Nucleus accumbens (tissue), 56 donors: ENCODE measurements at regions not wholly inside any gene's neighbourhood (a gene's known extent, or its start where the extent isn't known, plus 50 kb on each side); places are given as distances from the start of the nearest gene placed in this dataset.

Experiments used
- DNase-seq, 56 donors: peaks; one replicate each; lab custom pipeline; 2025; lab: John Stamatoyannopoulos, UW

DNA sequence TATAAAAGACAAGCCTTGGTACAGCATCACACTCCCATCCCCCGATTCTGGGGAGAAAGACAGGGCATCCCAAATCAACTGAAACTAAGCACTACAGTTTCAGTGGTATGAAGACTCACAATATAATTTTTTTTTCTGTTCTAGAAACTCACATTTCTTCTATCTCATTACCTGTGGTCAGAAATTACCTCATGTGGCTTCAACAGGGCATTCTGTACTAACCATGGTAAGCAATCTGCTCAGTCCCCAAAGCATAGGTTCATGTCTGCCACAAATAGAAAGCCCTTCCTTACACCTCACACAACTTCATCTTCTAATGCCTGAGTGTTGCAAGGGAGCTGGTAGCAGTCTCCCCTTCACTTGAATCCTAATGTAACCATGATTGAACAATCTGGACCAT lies 147.4 kb upstream of the POU2AF2 start:
- DNase-seq, result no peak

DNA sequence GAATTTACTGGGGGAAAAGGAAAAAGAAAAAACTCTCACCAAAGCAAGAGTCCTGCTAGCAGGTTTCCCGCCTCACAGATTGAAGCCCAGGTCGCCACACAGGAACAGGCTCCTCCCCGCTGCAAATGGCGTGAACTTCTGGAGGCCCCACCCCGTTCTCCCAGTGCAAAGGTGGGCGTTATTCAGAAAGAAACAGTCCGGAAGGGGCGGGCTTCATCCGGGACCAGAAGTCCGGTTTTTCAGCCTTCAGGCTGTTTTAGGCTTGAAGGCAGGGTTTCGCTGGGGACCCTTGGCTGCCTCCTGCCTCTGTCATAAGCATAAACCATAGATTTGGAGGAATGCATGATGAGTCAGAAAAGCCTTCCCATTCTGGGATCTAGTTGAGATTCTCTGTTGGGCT lies 148.3 kb upstream of the POU2AF2 start:
- no peak for DNase-seq

DNA sequence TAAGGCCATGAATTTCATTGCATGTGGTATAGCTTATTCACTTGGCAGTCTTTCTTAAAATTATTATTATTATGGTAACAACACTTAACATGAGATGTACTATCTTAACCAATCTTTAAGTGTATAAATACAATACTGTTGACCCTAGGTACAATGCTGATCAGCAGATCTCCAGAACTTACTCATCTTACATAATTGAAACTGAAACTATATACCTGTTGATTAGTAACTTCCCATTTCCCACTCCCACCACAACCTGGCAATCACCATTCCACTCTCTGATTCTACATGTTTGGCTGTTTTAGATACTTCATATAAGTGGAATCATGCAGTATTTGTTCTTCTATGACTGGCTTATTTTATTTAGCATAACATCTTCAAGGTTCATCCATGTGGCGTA lies 150.2 kb upstream of the POU2AF2 start:
- DNase-seq, result no peak

DNA sequence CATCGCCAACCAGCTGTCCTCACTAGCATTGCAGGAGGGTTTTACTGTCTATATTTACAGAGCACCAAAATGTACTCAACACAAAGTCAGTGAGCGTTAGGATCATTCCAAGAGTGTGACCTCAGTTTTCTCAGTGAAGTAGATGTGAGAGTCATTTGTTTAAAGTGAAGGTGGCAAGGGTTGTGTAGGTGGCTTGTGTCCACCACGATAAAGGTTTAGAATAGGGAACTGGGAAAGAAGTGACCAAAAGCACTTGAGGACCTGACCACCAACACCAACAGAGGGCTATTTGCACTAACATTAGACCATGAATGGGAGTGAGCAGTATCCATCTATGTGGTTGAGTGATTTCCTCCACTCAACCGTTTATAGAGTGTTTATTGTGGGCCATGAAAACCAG lies 152.5 kb upstream of the POU2AF2 start:
- DNase-seq, result no peak

DNA sequence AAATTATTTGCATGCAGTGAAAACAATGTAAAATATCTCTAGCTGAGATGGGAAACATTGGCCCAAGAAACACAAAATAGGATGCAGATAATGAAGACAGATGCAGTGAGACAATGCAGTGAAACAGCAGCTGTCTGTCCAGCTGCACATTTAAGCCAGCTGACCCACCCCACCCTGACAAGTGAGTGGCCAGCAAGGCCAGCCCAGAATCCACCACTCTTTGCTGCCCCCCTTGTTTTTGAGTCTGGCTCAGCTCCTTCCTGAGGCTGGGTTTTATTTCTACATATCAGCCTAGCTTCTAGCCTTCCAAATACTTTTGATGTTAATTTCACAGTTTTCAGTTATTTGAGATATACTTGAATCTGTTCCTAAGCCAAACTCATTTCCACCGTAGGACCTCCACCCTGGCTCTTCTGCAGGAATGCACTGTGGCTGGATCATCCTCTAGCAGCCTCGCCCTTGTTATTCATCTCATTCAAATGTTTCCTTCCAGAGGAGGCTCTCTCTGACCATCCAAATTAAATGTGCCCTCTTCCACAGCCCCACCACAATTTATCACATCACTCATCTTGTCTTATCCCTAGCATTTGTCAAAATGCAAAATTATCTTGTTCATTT lies 154.1 kb upstream of the POU2AF2 start:
- DNase-seq, result no peak

DNA sequence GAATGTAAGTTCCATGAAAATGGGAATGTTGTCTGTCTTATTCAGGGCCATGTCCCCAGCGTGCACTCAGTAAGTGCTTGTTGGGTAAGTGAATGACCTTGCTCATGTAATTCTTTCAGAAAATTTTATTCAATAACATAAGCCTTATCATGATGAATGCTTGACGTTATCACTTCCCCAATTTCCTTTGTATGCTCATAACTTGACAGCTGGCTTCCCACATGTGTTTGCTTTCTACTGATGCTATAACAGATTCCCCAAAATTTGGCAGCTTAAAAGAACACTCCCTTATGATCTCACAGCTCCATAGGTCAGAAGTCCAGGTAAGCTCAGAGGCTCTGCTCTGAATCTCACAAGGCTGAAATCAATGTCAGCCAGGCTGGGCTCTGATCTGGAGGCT lies 155.8 kb upstream of the POU2AF2 start:
- no peak for DNase-seq

DNA sequence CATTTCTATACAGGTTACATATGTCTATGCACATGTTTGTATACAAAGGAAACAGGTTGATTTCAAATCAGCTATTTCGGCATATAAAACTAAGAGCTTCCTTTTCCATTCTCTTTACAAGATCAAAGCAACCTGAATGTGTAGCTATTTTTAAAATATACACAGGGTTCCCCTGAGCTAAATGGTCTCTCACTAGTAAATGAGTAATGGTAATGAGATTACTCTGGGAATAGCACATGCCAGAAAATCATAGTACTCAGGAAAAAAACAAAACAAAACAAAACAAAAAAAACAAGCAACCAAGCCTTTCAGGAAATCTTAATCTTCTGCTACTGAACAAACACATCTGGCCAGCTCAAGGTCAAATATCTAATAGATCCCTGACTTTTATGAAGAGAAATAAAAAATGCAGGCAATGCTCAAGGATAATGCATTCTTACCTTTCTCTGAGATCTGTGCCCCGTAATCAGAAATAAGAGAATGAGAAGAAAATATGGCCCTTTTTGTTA lies 156.6 kb upstream of the POU2AF2 start:
- no peak for DNase-seq

DNA sequence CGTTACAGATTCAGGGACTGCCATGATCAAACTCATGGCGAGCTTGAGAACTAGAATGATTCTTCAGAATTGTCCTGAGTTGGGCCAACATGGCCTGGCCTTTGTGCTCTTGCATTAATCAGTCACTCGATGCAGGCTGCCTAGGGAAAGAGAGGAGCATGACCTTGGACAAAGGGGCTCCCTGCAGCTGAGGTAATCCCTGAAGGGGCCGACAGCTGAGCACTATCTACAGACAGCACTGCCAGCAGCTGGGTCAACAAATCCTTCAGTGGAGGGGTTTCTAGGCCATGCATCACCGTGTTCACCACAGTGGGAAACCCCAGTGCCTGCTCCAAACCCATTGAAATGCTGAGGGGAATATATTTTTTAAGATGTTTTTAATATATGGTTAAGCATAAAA lies 159.5 kb upstream of the POU2AF2 start:
- DNase-seq, result no peak

DNA sequence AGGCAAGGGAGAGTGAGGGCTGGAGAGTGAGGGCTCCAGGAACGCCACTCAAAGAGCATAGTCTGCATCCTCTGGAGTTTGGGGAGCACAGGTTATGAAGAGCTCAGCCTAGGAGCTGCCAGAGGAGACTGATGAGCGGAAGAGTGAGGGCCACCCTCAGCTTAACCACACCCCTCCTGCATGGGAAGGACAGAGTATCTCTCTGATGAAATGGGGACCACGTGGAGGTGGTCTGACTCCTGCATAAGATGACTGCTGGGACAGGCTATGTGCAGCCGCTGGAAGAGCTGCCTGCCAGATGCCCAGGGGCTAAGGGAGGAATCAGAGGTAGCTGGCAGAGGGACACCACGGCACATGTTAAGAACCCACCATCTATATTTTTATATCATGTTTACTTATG lies 162.9 kb upstream of the POU2AF2 start:
- no peak for DNase-seq

DNA sequence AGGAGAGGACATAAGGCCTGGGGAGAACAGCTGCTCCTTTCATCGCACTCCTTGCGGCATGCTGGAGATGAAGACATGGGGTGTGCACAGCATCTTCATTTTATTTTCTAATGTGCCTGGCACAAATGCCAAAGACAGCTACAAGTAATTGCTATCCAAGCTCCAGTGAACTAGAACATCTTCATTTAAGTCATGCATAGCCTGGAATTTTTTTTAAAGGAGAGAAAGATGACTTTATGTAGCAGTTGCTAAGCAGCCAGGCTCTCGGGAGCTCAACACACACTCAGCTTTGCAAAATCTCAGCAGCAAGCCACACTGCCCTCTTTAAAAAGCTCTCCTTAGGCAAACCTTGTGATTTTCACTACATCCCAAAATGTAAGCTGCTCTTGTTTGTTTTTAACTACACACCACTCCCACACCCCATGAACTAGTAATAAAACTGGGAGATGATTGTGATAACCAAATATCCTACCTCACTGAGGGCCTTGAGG lies 164.5 kb upstream of the POU2AF2 start:
- DNase-seq, result peak in 14 of 56 donors; percentile 4 to 57 (median 21)

DNA sequence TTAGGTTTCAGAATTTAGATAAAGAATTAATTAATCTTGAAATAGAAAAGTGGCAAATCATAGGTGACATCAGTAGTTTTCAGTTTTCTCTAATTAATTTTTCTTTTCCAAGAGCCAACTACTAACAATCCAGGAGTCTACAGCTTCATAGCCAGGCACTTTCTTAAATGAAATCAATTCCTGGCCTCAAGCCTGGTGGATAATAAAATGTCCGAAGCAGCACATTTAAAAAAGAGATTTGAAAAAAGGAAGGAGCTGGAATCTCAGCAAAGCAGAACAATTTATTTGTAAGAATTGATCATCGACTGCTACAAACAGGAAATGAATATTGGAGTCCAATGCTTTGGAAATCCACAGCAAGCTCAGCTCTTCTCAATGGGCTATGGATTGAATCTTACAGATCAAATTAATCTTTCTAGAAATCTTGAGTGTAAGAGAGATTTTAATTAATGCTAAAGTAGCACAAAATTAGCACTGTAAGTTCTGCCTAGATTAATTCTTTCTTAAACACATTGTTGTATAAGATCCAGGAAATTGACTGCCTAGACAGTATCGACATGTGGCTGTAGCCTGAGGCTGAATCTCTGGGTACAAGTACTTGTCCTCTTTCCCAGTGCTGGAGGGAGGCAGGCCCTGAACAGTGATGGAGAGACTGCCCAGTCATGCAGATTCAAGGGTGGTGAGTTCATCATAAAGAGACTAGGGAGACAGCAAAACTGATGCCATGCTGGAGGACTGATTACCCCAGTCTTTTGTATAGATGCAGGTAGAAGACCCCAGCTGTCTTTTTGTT lies 167.8 kb upstream of the POU2AF2 start:
- DNase-seq, result no peak

DNA sequence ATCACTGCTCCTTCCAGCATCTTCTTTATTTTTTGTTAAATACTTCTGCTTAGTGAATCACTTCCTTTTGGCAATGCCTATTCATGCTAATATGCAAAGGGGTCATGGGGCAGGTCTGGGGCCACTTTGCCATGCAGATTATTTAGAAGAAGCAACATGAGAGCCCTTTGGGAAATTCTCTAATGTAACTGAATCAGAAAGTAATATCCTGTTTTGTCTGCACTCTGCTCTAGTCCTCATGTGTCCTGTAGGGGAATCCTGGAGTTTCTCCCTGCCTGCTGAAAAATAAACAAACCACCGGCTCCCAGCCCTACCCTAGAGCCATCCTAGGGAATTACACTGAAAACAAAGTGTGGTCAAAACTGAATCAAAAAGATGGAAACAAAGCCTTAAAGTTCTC lies 176.5 kb upstream of the POU2AF2 start:
- DNase-seq, result no peak

DNA sequence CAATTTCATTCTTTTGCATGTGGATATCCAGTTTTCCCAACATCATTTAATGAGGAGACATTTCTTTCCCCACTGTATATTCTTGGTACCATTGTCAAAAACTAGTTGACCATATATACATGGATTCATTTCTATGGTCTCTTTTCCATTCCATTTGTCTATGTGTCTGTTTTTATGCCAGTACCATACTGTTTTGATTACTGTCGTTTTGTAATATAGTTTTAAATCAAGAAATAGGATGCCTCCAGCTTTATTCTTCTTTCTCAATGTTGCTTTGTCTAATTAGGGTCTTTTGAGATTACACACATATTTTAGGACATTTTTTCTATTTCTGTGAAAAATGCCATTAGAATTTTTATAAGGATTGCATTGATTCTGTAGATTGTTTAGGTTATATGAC lies 177.5 kb upstream of the POU2AF2 start:
- no peak for DNase-seq

DNA sequence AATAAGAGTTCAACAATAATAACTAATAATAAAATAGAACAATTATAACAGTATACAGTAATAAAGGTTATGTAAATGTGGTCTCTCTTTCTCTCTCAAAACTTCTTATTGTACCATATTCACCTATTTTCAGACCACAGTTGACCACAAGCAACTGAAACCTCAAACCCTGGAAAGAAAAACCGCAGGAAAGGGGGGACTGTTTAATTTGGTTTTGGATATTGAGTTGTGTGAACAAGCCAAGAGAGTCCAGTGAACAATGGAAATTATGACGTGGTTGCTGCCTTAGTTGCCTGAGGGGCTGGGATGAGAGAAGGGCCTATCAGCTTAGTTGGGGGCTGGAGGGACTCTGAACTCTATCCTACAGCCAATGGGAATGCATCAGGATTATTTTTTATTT lies 178.7 kb upstream of the POU2AF2 start:
- DNase-seq, result no peak

DNA sequence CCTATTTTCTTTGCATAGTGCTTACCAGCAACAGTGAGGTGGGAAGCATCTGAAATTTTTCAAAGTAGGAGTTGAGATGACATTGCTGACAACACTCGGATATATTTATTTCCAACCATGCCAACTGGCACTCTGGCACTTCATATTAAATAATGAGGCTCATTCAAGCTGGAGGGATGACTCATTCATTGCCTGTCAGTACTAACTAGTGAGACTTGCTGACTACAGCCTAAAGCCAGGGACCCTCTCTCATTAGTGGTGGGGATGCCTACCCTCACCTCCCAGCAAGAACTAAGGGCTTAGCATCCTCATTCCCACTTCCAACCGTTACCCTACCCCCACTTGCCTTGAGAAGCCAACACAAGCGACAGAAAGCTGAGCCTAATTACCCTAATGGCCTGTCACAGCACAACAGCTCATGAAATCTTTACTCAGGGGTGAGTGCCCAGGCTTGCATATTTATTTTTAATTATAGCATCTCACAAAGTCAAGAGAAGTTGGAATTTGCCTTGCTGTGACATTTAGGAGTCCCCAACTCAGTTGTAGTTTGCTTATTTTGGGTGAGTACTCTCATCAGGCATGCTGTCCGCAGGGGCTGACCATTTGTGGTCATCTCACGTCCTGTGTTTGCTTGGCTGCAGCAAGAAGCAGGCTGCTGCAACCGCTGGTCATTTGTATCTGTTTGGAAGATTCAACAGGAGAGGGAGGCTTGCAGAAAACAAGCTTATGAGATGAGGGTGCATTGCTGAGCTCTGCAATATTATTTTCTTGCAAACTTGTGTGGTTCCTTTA lies 181.6 kb upstream of the POU2AF2 start:
- DNase-seq, result peak in 32 of 56 donors; percentile 6 to 54 (median 28)

DNA sequence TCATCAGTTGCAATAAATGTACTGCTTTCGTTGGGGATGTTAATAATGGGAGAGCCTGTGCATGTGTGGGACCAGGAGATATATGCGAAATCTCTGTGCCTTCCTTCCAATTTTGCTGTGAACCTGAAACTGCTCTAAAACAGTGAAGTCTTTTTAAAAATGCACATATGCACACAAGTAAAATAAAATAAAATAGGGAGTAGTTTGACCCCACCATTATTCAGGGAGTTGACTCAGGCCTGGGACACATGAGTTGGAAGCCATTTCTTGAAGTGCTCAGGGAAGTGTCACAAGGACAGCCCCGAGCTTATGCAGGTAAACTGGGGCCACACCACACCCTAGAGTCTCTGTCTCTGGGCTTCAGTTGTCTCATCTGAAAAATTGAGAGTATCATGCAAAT lies 183.1 kb upstream of the POU2AF2 start:
- no peak for DNase-seq

DNA sequence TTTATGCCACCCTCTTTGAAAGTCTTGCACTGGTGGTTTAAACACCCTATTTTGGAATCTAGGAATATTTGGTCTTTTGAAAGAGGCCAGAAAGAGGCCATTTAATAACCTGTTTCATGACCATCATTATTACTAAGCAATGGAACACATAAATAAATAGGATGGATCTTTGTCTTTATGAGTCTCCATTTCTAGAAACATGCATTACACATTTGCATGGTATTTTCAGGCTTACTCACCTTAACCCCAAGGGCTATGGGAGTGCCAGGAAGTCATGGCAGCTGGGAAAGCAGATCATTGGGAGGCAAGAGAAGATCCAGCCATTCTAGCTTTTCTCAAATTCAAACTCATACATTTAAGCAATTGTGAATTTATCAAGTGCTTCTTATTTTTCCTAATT lies 185.8 kb upstream of the POU2AF2 start:
- DNase-seq, result no peak

DNA sequence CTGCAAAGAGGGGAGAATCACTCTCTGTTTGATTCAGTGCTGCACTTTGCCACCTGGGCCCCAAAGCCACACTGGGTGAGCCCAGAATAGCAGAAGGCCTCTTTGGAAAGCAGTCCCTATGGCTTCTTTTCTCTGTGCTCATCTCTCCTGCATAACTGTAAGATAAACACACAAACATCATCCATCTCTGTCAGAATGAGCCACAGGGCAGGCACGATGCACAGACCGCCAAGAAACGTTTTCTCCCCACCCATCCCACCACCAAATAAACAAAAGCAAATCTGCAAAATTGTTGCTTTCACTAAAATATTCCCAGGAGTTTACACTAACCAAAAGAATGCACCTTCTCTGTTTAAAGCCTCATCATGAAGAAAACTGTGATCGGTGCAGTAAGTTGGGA lies 196.4 kb upstream of the POU2AF2 start:
- DNase-seq, result no peak

DNA sequence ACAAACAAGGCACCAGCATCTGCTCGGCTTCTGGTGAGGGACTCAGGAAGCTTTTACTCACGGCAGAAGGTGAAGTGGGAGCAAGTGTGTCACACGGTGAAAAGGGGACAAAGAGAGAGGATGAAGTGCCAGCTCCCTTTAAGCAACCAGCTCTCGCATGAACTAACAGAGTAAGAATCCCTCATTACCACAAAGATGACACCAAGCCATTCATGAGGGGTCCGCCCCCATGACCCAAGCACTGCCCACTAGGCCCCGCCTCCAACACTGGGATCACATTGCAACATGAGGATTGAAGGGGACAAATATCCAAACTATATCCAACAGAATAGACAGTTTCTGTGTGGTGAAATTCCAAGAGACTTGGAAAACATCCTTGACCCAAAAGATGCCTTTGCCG lies 198.2 kb upstream of the POU2AF2 start:
- DNase-seq, result no peak

DNA sequence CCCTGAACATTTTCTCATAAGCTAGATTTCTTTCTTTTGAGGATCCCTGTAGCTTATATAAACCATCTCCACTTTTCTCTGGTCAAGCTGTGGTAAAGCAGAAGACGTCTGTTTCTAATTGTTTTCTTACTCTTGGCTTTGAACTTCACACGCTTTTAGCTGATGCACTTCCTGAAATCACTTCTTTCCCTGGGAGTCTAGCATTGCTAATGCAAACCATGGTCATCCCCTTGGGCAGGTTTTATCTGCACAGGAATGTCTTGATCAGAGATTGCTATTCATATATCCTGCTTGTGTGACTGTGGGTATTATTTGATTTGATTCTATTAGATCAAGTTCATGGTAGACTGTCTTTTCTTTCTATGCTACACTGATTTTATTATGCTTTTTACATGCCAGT lies 199.2 kb upstream of the POU2AF2 start:
- DNase-seq, result no peak

DNA sequence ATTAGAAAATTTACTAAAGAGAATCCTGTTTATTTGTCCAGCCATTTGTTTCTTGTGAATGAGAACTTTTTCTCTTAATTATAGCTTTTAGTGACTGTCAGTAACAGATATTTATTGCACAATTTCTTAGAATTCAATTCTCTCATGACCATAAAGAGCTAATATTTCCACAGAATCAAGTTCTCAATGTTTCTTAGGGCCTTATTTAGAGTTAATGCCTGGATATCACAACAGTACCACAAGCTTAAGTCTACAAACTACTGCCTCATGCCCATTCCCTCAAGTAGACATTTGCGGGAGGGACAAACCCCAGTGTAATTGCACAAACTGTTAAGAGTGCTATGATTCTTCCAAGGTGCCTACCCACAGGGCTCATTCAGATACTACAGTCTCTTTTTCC lies 199.7 kb upstream of the POU2AF2 start:
- no peak for DNase-seq
